ENCODE measurements at regions not wholly inside any gene's neighbourhood (a gene's known extent, or its start where the extent isn't known, plus 50 kb on each side); places are given as distances from the start of the nearest gene placed in this dataset.

GRCh38 chr18:61031626-61032025 lies 301.6 kb upstream of the CDH20 start:
- Histone ChIP-seq H3K4me3 (ENCODE audit: low read depth, low read length) (no peak overlapping the region), H3K4me1 (ENCODE audit: insufficient read depth) (no peaks in the 10 kb centered on the region), H3K36me3 (ENCODE audit: insufficient read depth) (no peaks in the 10 kb centered on the region), H3K27ac (ENCODE audit: low read depth) (no peak overlapping the region)
- WGBS = 77% methylated on average over 2 of the region's 2 CpGs
- DNase-seq (ENCODE audit: extremely low spot score) = no peak

- H3K27ac ChIP-seq (ENCODE audit: low read depth) = no peak overlapping the region
- 88% methylated on average over 2 of the region's 2 CpGs for WGBS
- DNase-seq (ENCODE audit: extremely low spot score) = no peak
- no peaks in the 10 kb centered on the region for H3K4me1 ChIP-seq (ENCODE audit: insufficient read depth)
- H3K36me3 ChIP-seq (ENCODE audit: insufficient read depth) = no peaks in the 10 kb centered on the region
- no peak overlapping the region for H3K4me3 ChIP-seq (ENCODE audit: low read depth, low read length)
These were observed 298.6 kb upstream of the CDH20 start for GRCh38 chr18:61034580-61034979.

- Histone ChIP-seq H3K4me1 (ENCODE audit: insufficient read depth) (no peaks in the 10 kb centered on the region), H3K4me3 (ENCODE audit: low read depth, low read length) (no peak overlapping the region), H3K27ac (ENCODE audit: low read depth) (no peak overlapping the region), H3K36me3 (ENCODE audit: insufficient read depth) (no peaks in the 10 kb centered on the region)
- 53% methylated on average over 3 of the region's 3 CpGs for WGBS
- DNase-seq (ENCODE audit: extremely low spot score) = no peak
These were observed 294.0 kb upstream of the CDH20 start for GRCh38 chr18:61039251-61039650.

- H3K4me1 ChIP-seq (ENCODE audit: insufficient read depth) = no peaks in the 10 kb centered on the region
These were observed 285.4 kb upstream of the CDH20 start for GRCh38 chr18:61047794-61048193.

GRCh38 chr18:61057443-61057842 lies 275.8 kb upstream of the CDH20 start:
- 69% methylated on average over 2 of the region's 2 CpGs for WGBS
- no peaks in the 10 kb centered on the region for H3K4me1 ChIP-seq (ENCODE audit: insufficient read depth)
- no peaks in the 10 kb centered on the region for H3K36me3 ChIP-seq (ENCODE audit: insufficient read depth)
- H3K27ac ChIP-seq (ENCODE audit: low read depth) = no peak overlapping the region
- H3K4me3 ChIP-seq (ENCODE audit: low read depth, low read length) = no peak overlapping the region
- no peak for DNase-seq (ENCODE audit: extremely low spot score)

More at GRCh38 chr18:61047794-61048193, 285.4 kb upstream of the CDH20 start:
- H3K4me3 ChIP-seq (ENCODE audit: low read depth, low read length) = no peak overlapping the region
- H3K36me3 ChIP-seq (ENCODE audit: insufficient read depth) = no peaks in the 10 kb centered on the region
- no peak overlapping the region for H3K27ac ChIP-seq (ENCODE audit: low read depth)
- no peak for DNase-seq (ENCODE audit: extremely low spot score)
- WGBS = 82% methylated on average over 5 of the region's 5 CpGs

GRCh38 chr18:61062258-61062657 lies 271.0 kb upstream of the CDH20 start:
- no peak overlapping the region for H3K4me3 ChIP-seq (ENCODE audit: low read depth, low read length)
- no peak for DNase-seq (ENCODE audit: extremely low spot score)
- 52% methylated on average over 2 of the region's 2 CpGs for WGBS
- H3K4me1 ChIP-seq (ENCODE audit: insufficient read depth) = no peaks in the 10 kb centered on the region
- H3K27ac ChIP-seq (ENCODE audit: low read depth) = no peak overlapping the region
- H3K36me3 ChIP-seq (ENCODE audit: insufficient read depth) = no peaks in the 10 kb centered on the region

GRCh38 chr18:61064911-61065310 lies 268.3 kb upstream of the CDH20 start:
- H3K4me3 ChIP-seq (ENCODE audit: low read depth, low read length) = no peak overlapping the region
- no peaks in the 10 kb centered on the region for H3K36me3 ChIP-seq (ENCODE audit: insufficient read depth)
- H3K4me1 ChIP-seq (ENCODE audit: insufficient read depth) = no peaks in the 10 kb centered on the region
- no peak overlapping the region for H3K27ac ChIP-seq (ENCODE audit: low read depth)
- DNase-seq (ENCODE audit: extremely low spot score) = no peak

- H3K4me3 ChIP-seq (ENCODE audit: low read depth, low read length) = no peak overlapping the region
- 72% methylated on average over 2 of the region's 2 CpGs for WGBS
- no peak for DNase-seq (ENCODE audit: extremely low spot score)
- no peaks in the 10 kb centered on the region for H3K36me3 ChIP-seq (ENCODE audit: insufficient read depth)
- H3K4me1 ChIP-seq (ENCODE audit: insufficient read depth) = no peaks in the 10 kb centered on the region
- no peak overlapping the region for H3K27ac ChIP-seq (ENCODE audit: low read depth)
These were observed 256.2 kb upstream of the CDH20 start for GRCh38 chr18:61076986-61077385.

- H3K4me1 ChIP-seq (ENCODE audit: insufficient read depth) = no peaks in the 10 kb centered on the region
- no peak overlapping the region for H3K27ac ChIP-seq (ENCODE audit: low read depth)
- 82% methylated on average over 3 of the region's 3 CpGs for WGBS
- H3K36me3 ChIP-seq (ENCODE audit: insufficient read depth) = no peaks in the 10 kb centered on the region
- no peak for DNase-seq (ENCODE audit: extremely low spot score)
- H3K4me3 ChIP-seq (ENCODE audit: low read depth, low read length) = no peak overlapping the region
These were observed 253.5 kb upstream of the CDH20 start for GRCh38 chr18:61079714-61080113.

GRCh38 chr18:61080954-61081528 lies 252.2 kb upstream of the CDH20 start:
- Histone ChIP-seq H3K36me3 (ENCODE audit: insufficient read depth) (no peaks in the 10 kb centered on the region), H3K4me3 (ENCODE audit: low read depth, low read length) (no peak overlapping the region), H3K4me1 (ENCODE audit: insufficient read depth) (no peaks in the 10 kb centered on the region), H3K27ac (ENCODE audit: low read depth) (no peak overlapping the region)
- WGBS = 76% methylated on average over 3 of the region's 3 CpGs
- no peak for DNase-seq (ENCODE audit: extremely low spot score)

- H3K27ac ChIP-seq (ENCODE audit: low read depth) = no peak overlapping the region
- 76% methylated on average over 2 of the region's 2 CpGs for WGBS
- no peak for DNase-seq (ENCODE audit: extremely low spot score)
These were observed 250.1 kb upstream of the CDH20 start for GRCh38 chr18:61082976-61083630.

GRCh38 chr18:61085036-61085435 lies 248.2 kb upstream of the CDH20 start:
- DNase-seq (ENCODE audit: extremely low spot score) = no peak
- H3K4me1 ChIP-seq (ENCODE audit: insufficient read depth) = no peaks in the 10 kb centered on the region
- no peak overlapping the region for H3K27ac ChIP-seq (ENCODE audit: low read depth)
- no peaks in the 10 kb centered on the region for H3K36me3 ChIP-seq (ENCODE audit: insufficient read depth)
- 80% methylated on average over 3 of the region's 3 CpGs for WGBS
- H3K4me3 ChIP-seq (ENCODE audit: low read depth, low read length) = no peak overlapping the region

More at GRCh38 chr18:61082976-61083630, 250.1 kb upstream of the CDH20 start:
- Histone ChIP-seq H3K4me1 (ENCODE audit: insufficient read depth) (no peaks in the 10 kb centered on the region), H3K36me3 (ENCODE audit: insufficient read depth) (no peaks in the 10 kb centered on the region), H3K4me3 (ENCODE audit: low read depth, low read length) (no peak overlapping the region)

GRCh38 chr18:61085761-61086160 lies 247.5 kb upstream of the CDH20 start:
- H3K4me1 ChIP-seq (ENCODE audit: insufficient read depth) = no peaks in the 10 kb centered on the region
- H3K36me3 ChIP-seq (ENCODE audit: insufficient read depth) = no peaks in the 10 kb centered on the region
- no peak for DNase-seq (ENCODE audit: extremely low spot score)
- no peak overlapping the region for H3K27ac ChIP-seq (ENCODE audit: low read depth)
- H3K4me3 ChIP-seq (ENCODE audit: low read depth, low read length) = no peak overlapping the region

- 94% methylated on average over 4 of the region's 4 CpGs for WGBS
These were observed 246.6 kb upstream of the CDH20 start for GRCh38 chr18:61086657-61087056.

More at GRCh38 chr18:61086657-61087056, 246.6 kb upstream of the CDH20 start:
- no peaks in the 10 kb centered on the region for H3K4me1 ChIP-seq (ENCODE audit: insufficient read depth)
- no peaks in the 10 kb centered on the region for H3K36me3 ChIP-seq (ENCODE audit: insufficient read depth)
- no peak overlapping the region for H3K27ac ChIP-seq (ENCODE audit: low read depth)
- DNase-seq (ENCODE audit: extremely low spot score) = no peak
- H3K4me3 ChIP-seq (ENCODE audit: low read depth, low read length) = no peak overlapping the region
